Stimulated activated CD4-positive, alpha-beta T cell treated with anti-CD3 and anti-CD28 coated beads, Interleukin-15, amount 100 ng/mL, for 48 hours (primary cell): ENCODE measurements at regions not wholly inside any gene's neighbourhood (a gene's known extent, or its start where the extent isn't known, plus 50 kb on each side); places are given as distances from the start of the nearest gene placed in this dataset.

ENCODE experiments used
- DNase-seq, 2 donors: peaks; one replicate each; pipeline ENCODE4 v3.0.0-alpha.2; 2020; ENCODE audit warnings: low read depth in 2 of 2

DNA sequence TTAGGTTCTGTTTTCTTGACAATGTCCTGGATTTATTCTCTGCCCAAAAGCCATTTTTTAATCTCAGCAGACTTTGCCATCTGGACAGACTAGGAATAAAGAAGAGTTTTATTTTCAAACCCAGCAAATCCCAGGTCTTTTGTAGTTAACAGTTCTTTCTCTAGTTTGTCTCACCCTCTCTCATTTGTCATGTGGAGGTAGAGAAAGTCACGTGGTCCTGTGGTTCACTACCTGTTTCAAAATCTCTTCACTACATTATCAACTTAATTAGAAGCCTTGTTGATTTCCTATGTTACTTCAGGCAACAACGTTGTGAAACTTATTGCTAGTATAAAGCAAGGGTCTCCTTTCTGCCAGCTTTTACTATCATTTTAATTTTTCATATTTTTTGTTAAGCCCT is 1222.6 kb downstream of the EFNB2 start:
- DNase-seq: no peak

DNA sequence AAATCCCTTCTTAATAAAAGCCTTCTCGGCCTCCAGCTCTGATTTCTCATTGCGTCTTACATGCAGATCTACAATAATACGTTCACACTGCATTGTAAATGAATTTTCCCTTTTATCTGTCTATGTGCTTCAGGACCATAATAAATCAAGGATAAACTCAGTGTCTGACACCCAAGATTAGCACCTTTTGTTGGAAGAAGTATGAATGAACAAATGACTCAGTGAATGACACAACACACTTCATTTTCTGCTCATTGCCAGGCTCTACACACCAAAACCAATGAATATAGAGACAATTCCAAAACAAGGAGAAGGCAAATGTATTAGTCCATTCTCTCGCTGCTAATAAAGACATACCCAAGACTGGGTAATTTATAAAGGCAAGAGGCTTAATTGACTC is 1224.4 kb downstream of the EFNB2 start:
- no peak for DNase-seq

DNA sequence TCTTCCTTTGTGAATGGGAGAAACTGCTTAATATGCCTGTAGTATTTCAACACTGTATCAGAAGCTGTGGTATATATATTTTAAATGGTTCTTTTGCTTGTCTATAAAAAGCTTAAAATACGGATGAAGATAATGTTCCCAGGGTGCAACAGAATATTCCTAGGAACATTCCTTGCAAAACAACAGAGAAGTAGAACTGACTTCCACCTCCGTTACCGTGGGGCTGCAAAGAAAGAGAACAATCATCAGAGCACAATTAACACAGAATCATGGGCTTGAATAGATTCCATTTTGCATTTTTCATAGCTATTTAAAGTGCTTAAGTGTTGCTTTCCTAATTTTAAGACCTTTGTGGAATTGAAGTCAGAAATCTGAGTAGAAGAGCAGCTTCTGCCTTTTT is 1227.7 kb downstream of the EFNB2 start:
- no peak for DNase-seq

DNA sequence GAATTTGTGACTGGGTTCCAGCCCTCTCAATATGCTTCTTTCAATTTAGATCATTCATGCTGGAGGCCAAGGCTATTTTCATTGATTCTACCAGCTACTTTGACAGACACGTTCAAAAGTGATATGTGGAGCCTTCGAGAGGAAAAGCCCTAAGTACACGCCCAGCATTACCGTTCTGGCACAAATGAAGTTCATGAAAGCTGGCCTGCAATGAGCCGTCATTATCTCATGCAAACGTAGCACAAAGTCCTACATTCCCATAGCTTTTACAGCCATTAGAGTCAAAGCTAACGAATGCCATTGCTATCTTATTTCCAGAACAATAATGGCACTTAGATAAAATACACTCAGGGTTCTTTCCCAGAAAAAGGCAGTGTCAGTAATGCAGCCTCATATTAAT is 1237.6 kb downstream of the EFNB2 start:
- no peak for DNase-seq

DNA sequence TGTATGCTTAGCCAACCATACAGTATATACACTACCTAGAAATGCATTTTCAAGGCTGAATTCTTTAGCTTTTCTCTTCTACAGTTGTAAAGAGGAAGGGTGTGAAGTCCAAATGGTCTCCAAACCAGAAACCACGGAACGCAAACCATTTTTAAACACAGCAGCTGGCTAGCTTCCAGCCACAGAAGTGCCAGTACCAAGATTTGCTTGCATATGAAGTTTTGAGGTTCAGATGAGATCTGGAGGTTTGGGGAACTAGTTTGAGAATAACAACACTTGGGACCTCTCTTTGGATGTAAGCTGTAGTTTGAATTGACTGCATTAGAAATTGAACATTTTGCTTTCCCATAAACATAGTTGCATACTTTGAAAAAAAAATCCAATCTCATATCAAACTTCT is 1243.5 kb downstream of the EFNB2 start:
- DNase-seq: no peak

DNA sequence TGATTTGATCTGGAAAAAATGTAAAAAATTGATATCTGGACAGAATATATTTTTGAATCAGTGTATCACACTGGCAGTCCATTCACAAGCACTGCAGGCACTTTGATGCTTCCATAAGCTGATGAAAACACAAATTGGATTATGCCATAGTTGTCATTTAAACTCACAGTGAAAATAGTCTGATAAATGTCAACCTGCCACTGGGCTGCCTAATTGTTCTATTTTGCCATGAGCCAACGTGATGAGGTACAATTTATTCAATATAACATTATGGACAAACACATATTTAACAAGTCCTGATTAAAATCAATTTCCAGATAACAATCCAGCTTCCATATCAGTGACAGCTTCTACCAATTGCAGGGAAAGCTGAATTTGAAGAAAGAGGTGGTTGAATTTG is 1244.9 kb downstream of the EFNB2 start:
- no peak for DNase-seq

DNA sequence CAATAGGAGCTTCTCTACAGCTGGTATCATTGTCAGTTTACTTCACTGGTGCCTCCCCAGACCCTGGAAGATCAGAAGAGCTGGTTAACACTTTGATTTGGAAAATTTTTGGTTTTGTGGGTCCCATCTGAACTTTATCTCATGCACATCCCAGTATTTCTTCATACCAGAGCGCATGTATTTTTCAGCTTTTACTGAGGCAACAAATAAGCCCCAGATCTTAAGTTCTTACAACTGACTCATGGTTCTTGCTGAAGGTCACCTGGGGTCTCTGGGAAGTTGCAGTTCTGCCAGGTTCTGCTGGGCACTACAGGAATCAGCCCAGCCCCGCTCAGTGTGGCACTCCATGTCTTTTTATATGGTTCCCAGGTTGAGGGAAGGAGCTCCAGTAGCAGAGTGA is 1249.9 kb downstream of the EFNB2 start:
- DNase-seq: no peak

DNA sequence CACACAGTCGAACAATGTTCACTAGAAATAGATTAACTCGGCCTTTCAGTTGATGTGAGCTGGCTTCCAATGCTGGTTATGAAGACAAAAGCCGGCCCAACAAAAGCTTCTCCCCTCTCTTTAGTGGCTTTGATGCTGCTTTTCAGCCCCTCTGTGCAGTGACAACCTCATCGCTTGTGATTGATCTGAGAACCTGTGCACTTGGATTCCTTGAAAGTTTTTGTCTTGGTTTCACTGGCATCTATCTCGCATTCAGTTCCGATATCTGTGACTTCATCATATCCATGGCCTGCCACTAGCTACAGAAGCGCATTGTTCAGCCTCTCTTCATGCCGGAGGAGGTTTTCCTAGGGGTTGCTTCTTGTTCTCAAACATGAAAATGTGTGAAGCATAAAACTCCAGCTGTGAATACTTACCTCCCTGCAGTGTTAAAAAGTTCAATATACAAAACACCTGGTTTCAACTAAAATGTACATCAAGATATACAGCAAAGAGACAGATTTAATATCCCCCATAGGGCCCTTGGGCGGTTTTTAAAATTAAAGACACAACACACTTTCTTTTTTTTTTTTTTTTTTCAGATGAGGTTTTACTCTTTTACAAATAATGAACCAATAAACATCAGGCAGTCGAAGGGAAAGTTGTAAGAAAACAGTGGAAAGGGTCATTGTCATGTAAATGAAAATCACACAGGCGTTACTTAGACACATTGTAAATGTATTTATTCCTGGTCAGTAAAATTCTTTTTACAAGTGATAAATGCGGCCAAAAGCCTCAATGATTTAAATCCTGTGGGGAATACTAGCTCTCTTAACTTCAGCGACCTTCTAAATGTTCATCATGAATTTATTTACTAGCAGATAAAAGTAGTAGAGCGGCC is 1252.8 kb downstream of the EFNB2 start:
- no peak for DNase-seq

DNA sequence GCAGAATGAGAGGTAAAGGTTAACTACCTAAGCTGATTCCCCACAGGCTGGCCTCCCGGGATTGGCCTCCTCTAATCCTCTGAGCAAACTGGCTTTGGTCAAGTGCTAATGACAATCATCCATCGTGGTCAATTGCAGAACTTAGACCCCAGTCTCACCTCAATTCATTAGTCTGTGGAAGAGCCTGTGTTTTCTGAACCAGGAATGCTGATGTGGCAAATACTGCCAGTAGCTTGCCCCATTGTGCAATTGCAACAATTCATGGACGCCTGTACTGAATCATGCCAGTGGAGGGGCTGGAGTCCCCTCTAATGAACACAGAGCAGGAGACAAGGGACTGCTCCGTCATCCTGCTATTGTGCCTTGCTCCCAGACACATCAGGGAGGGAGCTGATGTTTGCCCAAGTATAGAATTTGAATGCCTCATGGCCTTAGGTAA is 1256.5 kb downstream of the EFNB2 start:
- no peak for DNase-seq

DNA sequence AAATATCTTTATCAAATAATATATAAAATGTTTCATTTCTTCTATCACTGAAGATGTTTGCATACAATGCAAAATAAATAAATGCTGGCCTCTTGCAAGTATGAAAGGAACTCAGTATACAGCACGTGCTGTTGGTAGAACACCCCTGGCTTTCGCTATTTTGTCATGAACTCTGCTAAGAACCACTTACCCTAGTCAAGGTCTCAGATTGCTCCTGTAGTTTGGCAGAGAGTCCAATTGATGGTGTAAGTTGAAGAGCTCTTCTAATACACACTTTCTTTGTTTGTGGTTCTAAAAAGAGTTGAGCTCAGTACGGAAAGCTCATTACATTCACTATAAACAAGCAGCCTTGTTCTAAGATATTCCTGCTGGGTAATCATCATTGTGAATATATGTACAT is 1258.9 kb downstream of the EFNB2 start:
- no peak for DNase-seq

DNA sequence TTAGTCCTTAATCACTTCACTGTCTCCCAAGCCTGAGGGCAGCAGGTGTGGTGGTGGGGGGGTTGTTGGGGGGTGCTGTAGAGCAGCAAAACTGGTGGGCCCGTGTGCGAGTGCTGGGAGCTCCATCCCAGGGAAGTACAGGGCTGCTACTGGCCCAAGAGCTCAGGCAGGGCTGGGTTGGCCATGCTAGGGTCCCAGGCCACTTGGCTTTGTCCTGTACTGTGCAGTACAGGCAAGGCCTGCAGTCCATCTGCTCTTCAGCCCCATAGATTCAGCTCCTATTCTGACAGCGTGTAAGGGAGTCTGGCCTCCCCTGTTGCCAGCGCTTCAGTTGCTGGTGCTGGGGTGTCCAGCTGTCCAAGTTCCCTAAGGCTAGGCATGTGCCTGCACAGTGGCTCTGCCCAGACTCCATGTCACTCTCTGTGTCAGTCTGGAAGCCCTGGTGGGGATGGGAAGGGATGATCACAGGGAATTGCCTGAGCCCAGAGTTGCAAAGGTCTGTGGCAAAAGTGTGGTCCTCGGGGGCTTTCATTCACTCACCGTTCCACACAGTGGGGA is 1261.7 kb downstream of the EFNB2 start:
- no peak for DNase-seq

DNA sequence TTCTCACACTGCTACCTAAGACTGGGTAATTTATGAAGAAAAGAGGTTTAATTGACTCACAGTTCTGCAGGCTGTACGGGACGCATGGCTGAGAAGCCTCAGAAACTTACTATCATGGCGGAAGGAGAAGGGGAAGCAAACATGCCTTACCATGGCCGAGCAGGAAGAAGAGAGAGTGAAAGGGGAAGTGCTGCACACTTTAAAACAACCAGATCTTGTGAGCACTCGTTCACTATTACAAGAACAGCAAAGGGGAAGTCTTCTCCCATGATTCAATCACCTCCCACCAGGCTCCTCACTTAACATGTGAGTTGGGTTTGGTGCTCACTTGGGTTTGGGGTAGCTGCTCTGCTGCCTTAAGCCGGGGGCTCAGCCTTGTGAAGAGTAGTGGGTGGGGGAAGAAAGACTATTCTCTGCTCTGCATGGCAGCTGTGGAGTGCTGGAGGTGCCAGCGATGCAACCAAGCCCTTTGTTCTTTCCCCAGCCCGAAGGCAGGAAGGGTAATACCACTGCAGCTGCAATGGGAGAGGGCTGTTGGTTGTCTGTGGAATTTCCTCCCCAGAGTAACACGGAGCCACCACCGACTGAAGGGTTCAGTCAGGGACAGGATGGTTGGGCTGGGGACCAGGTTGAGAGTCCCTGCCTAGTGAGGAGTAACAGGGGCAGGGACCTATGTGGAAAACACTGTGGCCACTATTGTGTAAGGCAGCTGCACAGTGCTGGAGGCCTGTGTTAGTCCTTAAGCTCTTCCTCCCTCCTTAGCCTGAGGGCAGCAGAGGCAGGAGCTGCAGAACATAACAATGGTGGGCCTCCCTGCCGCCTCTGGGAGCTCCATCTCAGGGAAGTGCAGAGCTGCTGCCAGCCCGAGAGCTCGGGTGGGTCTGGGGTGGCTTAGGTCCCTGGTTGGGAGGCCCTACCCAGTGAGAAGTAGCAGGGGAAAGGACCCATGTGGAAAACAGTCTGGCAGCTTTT is 1262.5 kb downstream of the EFNB2 start:
- DNase-seq: no peak

DNA sequence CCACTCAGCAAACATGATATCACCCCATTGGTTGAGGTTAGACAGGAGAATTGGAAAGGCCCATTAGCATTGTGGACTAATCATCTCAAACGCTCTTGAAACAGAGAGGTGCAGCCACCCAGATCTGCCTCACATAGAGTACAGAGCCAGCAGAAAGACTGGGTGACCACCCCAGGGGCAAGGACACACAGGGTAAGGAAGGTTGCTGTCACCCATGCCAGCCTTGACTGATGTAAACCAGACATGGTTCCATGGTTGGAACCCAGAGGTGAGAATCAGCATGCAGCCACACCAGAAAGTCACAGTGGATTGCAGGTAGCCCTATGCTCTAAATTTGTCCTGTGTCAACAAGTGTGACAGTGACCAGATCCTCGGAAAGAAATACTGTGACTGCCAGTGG is 1268.8 kb downstream of the EFNB2 start:
- DNase-seq: no peak

DNA sequence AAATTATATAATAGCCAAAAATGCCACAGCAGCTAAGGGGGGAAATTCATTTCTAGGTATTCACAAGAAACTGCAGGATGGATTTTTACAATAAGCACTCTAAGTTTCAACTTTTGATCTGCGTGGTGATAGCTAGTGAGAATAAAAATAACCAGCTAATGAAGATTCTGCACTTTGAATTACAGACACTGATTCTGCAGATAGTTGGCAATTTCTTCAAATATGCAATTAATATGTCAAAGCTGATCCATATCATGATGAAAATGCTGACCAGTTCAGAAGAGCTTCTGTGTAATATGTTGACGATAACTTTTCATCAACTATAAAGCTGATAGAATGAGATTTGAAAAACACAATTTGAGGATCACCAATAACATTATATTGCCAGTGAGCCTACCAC is 1272.9 kb downstream of the EFNB2 start:
- DNase-seq: no peak

DNA sequence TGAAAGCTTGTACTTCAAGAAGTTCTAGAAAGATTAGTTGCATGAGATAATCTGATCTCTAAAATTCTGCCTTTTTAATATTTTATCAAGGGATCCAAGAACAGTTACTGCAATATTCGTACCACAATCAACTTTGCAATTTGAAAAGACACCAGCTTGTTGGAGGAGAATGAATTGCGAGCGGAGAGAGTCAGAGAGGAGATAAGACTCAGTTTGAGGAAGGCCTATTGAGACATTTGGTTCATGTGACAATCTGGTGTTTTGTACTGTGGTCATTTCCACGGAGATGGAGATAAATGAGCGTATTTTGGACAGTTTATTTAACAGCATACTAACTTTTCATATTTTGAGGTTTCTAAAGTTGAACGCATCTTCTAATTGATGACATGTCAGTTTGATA is 1276.0 kb downstream of the EFNB2 start:
- no peak for DNase-seq

DNA sequence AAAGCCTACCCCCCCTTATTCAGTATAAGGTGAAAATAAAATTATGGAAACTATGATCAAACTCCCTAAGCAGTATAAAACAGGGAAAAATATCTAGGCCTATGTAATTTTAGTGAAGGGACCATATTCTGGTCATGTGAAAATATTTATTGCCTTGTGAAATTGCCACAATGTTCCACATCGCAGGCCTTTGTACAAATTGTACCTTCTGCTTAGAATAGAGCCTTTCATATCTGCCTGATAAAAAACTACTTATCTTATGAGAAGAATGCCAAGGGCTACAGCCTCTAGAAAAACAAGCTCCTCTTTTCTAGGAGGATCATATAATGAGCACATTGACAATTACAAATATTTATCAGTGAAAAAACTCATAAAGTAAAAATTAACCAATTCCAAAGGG is 1280.0 kb downstream of the EFNB2 start:
- DNase-seq: no peak

DNA sequence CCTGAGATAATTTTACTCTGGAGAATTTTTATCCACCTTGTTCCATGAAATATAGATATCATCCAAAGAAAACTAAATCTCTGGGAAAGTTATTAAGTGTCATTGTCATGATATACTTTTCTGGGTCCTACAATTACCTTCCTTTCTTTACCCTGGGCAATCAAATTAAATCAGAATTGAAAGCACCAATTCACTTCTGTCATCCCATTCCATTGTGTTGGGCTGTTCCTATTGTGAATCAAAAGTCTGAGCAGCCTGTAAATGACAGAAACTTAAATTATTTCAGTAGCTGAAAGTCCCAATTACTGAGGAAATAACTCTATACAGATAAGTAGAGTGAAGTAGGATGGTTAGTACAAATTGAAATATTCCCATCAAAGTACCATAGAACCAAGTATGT is 1284.2 kb downstream of the EFNB2 start:
- no peak for DNase-seq

DNA sequence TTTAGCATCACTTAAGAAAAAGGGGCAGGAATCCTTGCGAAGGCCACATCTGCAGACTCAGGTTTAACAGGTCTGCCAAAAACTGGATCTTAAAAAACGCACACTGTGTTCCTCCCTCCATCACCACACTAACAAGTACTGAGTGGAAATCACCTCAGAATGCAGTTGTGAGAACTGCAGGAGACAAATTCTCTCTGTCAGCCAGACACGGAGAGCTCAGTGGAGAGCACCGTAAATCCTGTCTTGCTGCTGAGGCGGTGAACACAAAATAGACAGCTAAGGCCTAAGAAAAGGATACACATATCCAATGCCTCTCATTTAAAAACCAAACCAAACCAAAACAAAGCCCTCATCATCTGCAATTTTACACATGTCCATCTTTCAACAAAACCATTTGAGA is 1287.6 kb downstream of the EFNB2 start:
- no peak for DNase-seq

DNA sequence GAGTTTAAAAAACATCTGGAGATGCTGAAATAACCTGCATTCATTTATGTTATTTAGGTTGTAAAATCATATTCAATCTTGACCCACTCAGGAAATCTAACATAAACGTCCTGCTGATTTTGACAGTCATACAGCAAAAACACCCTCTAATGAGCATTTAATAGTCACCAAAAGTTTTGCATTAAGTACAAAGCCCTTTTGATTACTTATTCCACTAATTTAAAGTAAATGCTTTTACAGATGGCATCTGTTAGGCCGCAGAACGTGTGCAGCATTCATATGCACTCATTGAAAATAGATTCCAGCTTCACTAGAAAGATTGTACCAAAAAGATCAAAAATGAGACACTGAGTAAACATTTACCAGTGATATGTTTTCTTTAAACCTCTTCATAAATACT is 1295.1 kb downstream of the EFNB2 start:
- DNase-seq: no peak

DNA sequence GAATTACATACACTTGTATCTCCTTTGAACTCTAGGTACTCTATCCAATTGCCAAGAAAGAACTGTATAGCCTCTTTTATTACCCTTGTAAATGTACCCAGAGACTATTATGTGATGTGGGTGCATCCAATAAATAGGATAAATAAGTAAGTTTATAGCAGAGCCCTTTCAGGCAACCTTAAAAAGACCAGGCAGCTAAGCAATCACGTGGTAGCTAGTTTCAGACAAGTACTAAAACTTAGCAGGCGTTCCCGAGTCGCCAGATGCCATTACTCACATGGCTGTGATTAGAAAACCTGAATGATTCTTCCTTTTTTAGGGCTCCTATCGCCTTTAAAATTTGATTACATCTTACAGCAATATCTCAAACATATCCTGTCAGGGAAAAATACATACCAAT is 1303.0 kb downstream of the EFNB2 start:
- DNase-seq: no peak

DNA sequence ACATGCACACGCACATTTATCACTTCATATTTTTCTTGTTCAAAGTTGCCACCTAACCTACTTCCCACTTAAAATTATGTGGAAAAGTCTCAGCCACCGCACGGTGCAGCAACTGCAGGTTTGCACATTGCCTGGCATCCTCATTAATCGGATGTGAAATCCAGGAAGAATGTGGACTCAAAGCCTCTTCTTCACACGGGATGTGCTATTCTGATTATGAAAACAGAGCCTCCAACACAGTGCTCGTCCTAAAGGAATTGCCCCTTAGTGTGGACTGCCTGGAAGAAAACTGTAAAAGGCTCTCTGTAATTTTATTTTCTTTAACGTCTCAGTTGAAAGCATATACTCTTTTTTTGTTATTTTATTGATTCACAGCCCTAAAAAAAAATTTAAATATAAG is 1303.5 kb downstream of the EFNB2 start:
- DNase-seq: no peak

DNA sequence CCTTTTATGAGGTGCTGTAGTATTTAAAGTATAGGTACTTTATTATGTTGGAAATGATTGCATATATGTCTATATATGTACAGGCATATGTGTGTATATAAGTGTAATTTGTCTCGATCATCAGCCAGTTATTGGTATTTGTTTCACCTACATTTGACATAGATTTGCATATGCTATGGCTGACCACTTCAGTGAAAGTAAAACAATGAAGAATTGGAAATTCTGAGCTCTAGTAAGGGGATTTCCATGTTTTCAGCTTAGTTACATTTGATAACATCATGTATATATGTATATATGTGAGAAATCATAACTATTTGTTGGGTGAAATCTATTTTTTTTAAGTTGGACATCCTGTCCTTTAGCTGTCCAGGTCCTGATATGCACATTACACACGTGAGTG is 1303.9 kb downstream of the EFNB2 start:
- no peak for DNase-seq

DNA sequence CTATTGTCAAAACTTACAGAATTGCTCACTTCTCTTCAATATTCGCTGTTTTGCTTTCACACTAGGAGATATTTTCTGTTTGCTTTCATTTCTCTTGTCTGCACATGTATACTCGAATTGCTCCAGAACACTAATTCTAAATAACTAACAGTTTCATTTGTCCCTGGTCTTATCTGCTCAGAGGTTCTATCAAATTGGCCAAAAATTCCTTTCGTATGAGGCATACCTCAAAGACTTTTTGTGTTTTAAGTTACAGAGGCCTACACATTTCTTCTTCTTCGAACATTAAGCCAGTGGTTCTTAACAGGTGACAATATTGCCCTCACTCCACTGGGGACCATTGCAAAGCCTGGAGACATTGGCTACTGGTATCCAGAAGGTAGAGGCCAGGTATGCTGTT is 1314.6 kb downstream of the EFNB2 start:
- DNase-seq: no peak
